Gastrocnemius medialis (tissue), 4 donors: ENCODE measurements at regions not wholly inside any gene's neighbourhood (a gene's known extent, or its start where the extent isn't known, plus 50 kb on each side); places are given as distances from the start of the nearest gene placed in this dataset.
A peak's percentile ranks its signal among the peaks of the same experiment; 100 is the strongest.

Experiments used
- ATAC-seq, 2 donors: fragments of 150-250 bp; one replicate each; pipeline ENCODE4 v1.9.1; 2016
- DNase-seq, 2 donors: peaks; one replicate each; pipeline ENCODE4 v3.0.0-alpha.2; 2019
- H3K27ac ChIP-seq, 4 donors: fragments of 200-600 bp; sonication (generic); 1 replicate in 1 of 4; 2 replicates in 3 of 4; pipeline ENCODE4 v1.5.1; 2016 to 2018; ENCODE audit warnings: mild to moderate bottlenecking in 2 of 4, moderate library complexity in 1 of 4
- H3K27me3 ChIP-seq, 3 donors: fragments of 200-600 bp; sonication (generic) in 2 of 3; 1 replicate in 1 of 3; 2 replicates in 2 of 3; pipeline versions ENCODE4 v1.5.1 to v1.6.0; 2016 to 2019; ENCODE audit warnings: mild to moderate bottlenecking in 1 of 3, moderate library complexity in 1 of 3
- H3K36me3 ChIP-seq, 2 donors: fragments of 200-600 bp; sonication (generic) in 1 of 2; one replicate each; pipeline ENCODE4 v1.5.1; 2017 to 2018
- H3K4me1 ChIP-seq, 2 donors: fragments of 200-600 bp; sonication (generic) in 1 of 2; one replicate each; pipeline ENCODE4 v1.5.1; 2016 to 2017; ENCODE audit warnings: mild to moderate bottlenecking in 2 of 2
- H3K4me3 ChIP-seq, 4 donors: fragments of 200-600 bp; sonication (generic) in 3 of 4; 1 replicate in 1 of 4; 2 replicates in 3 of 4; pipeline ENCODE4 v1.5.1; 2016 to 2019; ENCODE audit warnings: mild to moderate bottlenecking in 2 of 4
- H3K9me3 ChIP-seq, 3 donors: fragments of 200-600 bp; sonication (generic) in 2 of 3; 1 replicate in 1 of 3; 2 replicates in 2 of 3; pipeline ENCODE4 v1.5.1; 2016 to 2019
- POLR2A ChIP-seq, 2 donors: fragments of 450-650 bp; IDR thresholded peaks; one replicate each; pipeline ENCODE4 v1.6.1; 2017; ENCODE audit warnings: antibody characterized with exemption in 2 of 2, mild to moderate bottlenecking in 2 of 2, moderate library complexity in 2 of 2
- in situ Hi-C, 4 donors: fragments of 200-750 bp; cut with MboI; loops; one replicate each; pipeline versions ENCODE4 v1.15.0 to v1.8.0; 2017; ENCODE audit warnings: low sequenced_read_pairs in 4 of 4
- intact Hi-C: fragments of 100-400 bp; cut with DNase I; formaldehyde crosslinking; loops from one replicate; pipeline ENCODE4 v1.15.1; 2023; ENCODE audit warnings: low total_unique reads
- TF ChIP-seq, protein P1 (sequence below), 5 experiments: fragments of 450-650 bp in 3 of 5; fragments of 200-600 bp in 2 of 5; sonication (generic) in 2 of 5; IDR thresholded peaks in 4 of 5; conservative IDR thresholded peaks in 1 of 5; 1 replicate in 4 of 5; 2 replicates in 1 of 5; pipeline ENCODE4 v1.5.1; 2016 to 2019; ENCODE audit warnings: antibody characterized with exemption in 5 of 5, mild to moderate bottlenecking in 3 of 5, moderate library complexity in 3 of 5

DNA sequence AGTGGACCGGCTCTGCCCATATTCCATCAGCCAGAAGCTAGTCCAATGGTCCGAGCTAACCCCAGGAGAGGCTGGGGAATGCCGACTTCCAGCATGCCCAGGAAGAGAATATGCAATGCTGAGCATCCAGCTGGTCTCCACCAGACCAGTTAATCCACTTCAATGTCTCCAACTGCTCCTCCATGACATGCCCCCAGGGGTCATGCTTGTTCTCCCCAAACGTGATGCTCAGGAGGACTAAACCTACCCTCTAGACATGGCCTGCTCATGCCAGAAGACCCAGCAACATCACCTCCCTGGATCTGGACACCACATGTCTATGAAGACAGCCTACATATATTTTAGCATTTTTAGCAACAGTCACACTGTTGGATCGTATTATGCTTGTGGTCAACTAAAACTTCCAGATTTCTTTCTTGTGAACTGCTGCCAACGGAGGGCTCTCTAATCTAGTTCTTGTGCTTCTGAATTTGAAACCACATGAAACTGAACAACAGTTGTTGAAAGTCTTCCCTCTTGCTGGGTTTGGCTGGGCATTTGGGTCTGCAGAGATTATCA lies 245.1 kb downstream of the SOX9 start:
- no peak for TF ChIP-seq POLR2A (IDR thresholded peaks at IDR 0.05)
- TF ChIP-seq, protein P1, sequence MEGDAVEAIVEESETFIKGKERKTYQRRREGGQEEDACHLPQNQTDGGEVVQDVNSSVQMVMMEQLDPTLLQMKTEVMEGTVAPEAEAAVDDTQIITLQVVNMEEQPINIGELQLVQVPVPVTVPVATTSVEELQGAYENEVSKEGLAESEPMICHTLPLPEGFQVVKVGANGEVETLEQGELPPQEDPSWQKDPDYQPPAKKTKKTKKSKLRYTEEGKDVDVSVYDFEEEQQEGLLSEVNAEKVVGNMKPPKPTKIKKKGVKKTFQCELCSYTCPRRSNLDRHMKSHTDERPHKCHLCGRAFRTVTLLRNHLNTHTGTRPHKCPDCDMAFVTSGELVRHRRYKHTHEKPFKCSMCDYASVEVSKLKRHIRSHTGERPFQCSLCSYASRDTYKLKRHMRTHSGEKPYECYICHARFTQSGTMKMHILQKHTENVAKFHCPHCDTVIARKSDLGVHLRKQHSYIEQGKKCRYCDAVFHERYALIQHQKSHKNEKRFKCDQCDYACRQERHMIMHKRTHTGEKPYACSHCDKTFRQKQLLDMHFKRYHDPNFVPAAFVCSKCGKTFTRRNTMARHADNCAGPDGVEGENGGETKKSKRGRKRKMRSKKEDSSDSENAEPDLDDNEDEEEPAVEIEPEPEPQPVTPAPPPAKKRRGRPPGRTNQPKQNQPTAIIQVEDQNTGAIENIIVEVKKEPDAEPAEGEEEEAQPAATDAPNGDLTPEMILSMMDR (IDR thresholded peaks at IDR 0.05 in 4 of 5, conservative IDR thresholded peaks at IDR 0.05 in 1 of 5), result no peak
- no peak for DNase-seq
- Histone ChIP-seq H3K27ac (no peak overlapping the region), H3K9me3 (no peaks in the 10 kb centered on the region), H3K4me3 (no peak overlapping the region), H3K27me3 (no peaks in the 10 kb centered on the region), H3K36me3 (no peaks in the 10 kb centered on the region), H3K4me1 (no peaks in the 10 kb centered on the region)
- in situ Hi-C loops (loop anchor here in 2 of 4 donors (10.0 to 25.0 kb wide), 2 partner anchors 61 to 96 kb away; no protein-coding TSS in a partner anchor), intact Hi-C loops (no loop called here)
- no peak for ATAC-seq

DNA sequence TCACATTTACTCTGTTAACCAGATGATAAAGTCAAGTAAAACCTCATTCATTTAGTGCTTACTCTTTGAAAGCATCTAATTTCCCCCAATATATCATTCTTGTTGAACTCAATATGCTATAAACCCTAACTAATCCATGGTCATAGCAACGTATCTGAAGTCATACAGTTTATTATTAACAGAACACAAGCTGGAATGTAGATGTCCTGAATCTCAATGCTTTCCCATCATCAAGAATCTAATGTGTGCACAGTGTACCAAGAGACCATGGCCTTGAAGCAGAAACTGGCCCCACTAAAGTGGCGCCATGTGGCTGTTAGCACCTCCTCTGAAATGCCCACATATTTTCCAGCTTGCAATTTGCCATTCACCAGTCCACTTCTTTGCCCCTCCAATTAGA lies 245.8 kb downstream of the SOX9 start:
- in situ Hi-C loops (loop anchor here in 2 of 4 donors (10.0 to 25.0 kb wide), 2 partner anchors 62 to 96 kb away; no protein-coding TSS in a partner anchor), intact Hi-C loops (no loop called here)
- TF ChIP-seq POLR2A (IDR thresholded peaks at IDR 0.05), result no peak
- TF ChIP-seq, protein P1 (IDR thresholded peaks at IDR 0.05 in 4 of 5, conservative IDR thresholded peaks at IDR 0.05 in 1 of 5), result no peak
- Histone ChIP-seq H3K9me3 (no peaks in the 10 kb centered on the region), H3K27me3 (no peaks in the 10 kb centered on the region), H3K4me3 (no peak overlapping the region), H3K27ac (no peak overlapping the region), H3K4me1 (no peaks in the 10 kb centered on the region), H3K36me3 (no peaks in the 10 kb centered on the region)
- ATAC-seq (no peak), DNase-seq (no peak)

DNA sequence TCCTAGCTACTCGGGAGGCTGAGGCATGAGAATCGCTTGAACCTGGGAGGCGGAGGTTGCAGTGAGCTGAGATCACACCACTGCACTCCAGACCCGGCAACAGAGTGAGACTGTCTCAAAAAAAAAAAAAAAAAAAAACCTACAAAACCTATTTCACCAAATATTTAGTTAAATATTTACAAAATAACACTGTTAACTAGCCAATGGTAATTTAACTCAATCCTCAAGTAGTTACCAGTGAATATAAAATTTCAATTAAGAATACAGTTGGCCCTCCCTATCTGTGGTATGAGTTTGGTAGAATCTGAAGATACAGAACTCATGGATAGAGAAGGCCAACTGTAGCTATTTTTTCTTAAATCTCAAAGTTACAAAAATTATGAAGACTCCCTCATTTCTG lies 247.4 kb downstream of the SOX9 start:
- no peaks in the 10 kb centered on the region for H3K9me3 ChIP-seq
- intact Hi-C loops (no loop called here), in situ Hi-C loops (loop anchor here in 2 of 4 donors (10.0 to 25.0 kb wide), 2 partner anchors 63 to 94 kb away; no protein-coding TSS in a partner anchor)
- no peaks in the 10 kb centered on the region for H3K36me3 ChIP-seq
- DNase-seq, result no peak
- no peaks in the 10 kb centered on the region for H3K4me1 ChIP-seq
- no peak overlapping the region for H3K4me3 ChIP-seq
- no peaks in the 10 kb centered on the region for H3K27me3 ChIP-seq
- TF ChIP-seq POLR2A (IDR thresholded peaks at IDR 0.05), result no peak
- H3K27ac ChIP-seq, result no peak overlapping the region
- no peak for ATAC-seq

DNA sequence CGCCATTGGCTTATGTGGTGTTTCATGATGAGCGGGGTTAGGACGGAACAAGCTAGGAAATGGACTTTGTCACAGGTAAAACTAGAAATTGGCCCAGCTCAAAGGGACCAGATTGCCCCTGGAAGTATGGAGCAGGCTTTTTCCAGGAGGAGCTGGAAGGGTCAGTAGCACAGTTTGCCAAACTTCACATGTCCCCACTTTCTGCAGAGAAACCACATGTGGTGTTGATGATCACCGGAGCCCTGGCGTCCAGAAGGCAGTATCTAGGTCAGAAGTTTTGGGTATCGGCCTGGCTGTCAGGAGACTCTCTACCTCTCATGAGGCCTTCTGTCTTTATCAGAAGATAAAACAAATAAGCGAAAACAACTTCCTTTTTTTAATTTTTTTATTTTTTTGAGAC lies 248.5 kb downstream of the SOX9 start:
- peaks cover 7 to 8% of the 10 kb centered on the region in 2 donors for H3K4me1 ChIP-seq
- H3K27ac ChIP-seq, result no peak overlapping the region
- no peaks in the 10 kb centered on the region for H3K27me3 ChIP-seq
- DNase-seq (no peak), ATAC-seq (no peak)
- TF ChIP-seq POLR2A (IDR thresholded peaks at IDR 0.05), result no peak
- no peak overlapping the region for H3K4me3 ChIP-seq
- intact Hi-C loops (no loop called here), in situ Hi-C loops (loop anchor here in 2 of 4 donors (10.0 to 25.0 kb wide), 2 partner anchors 65 to 93 kb away; no protein-coding TSS in a partner anchor)
- no peaks in the 10 kb centered on the region for H3K36me3 ChIP-seq
- H3K9me3 ChIP-seq, result no peaks in the 10 kb centered on the region

DNA sequence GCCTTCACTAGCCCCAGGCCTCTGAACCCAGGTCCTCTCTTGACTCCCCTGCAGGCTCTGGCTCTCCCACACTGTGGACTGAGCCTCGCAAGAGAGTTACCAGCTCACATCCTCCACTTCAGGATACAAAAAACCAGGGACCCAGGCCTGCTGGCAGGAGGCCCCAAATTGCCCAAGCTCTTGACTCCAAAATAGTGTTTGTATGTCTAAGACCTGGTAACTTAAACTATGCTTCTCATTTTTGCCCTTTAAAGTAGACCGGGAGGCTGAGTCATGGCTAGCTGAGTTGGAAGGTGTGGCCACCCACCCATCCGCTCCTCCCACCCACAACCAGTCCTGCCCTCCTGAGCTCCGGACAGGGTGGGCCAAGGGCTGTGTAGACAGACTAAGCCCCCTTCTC lies 250.0 kb downstream of the SOX9 start:
- peak in 1 of 2 donors; percentile 26 for DNase-seq
- Histone ChIP-seq H3K4me3 (no peak overlapping the region), H3K27ac (no peak overlapping the region), H3K36me3 (no peaks in the 10 kb centered on the region), H3K4me1 (peaks cover 7 to 10% of the 10 kb centered on the region in 2 donors), H3K27me3 (no peaks in the 10 kb centered on the region), H3K9me3 (no peaks in the 10 kb centered on the region)
- in situ Hi-C loops, result loop anchor here in 1 of 4 donors (25.0 kb wide), 1 partner anchor 91 kb away; no protein-coding TSS in a partner anchor
- no peak for TF ChIP-seq POLR2A (IDR thresholded peaks at IDR 0.05)
- TF ChIP-seq, protein P1 (IDR thresholded peaks at IDR 0.05 in 4 of 5, conservative IDR thresholded peaks at IDR 0.05 in 1 of 5), result no peak
- intact Hi-C loops, result no loop called here
- peak in 1 of 2 donors; percentile 29 for ATAC-seq
